Ishikawa (cell line): ENCODE measurements at regions not wholly inside any gene's neighbourhood (a gene's known extent, or its start where the extent isn't known, plus 50 kb on each side); places are given as distances from the start of the nearest gene placed in this dataset.

Experiments used
- CEBPB ChIP-seq: IDR thresholded peaks from 2 replicates; pipeline ENCODE4 v1.6.1; 2012
- EP300 ChIP-seq: IDR thresholded peaks from 2 replicates; pipeline ENCODE4 v1.6.1; 2012; ENCODE audit warnings: borderline replicate concordance
- FOXM1 ChIP-seq: IDR thresholded peaks from 2 replicates; pipeline ENCODE4 v1.6.1; 2012; ENCODE audit warnings: low read depth, borderline replicate concordance
- MAX ChIP-seq: IDR thresholded peaks from 2 replicates; pipeline ENCODE4 v1.6.1; 2012
- NFIC ChIP-seq: IDR thresholded peaks from 2 replicates; pipeline ENCODE4 v1.6.1; 2012
- RAD21 ChIP-seq: IDR thresholded peaks from 2 replicates; pipeline ENCODE4 v1.6.1; 2012; ENCODE audit warnings: low read depth
- REST ChIP-seq: IDR thresholded peaks from 2 replicates; pipeline ENCODE4 v1.6.1; 2012; ENCODE audit warnings: low read depth, mild to moderate bottlenecking
- TAF1 ChIP-seq: IDR thresholded peaks from 2 replicates; pipeline ENCODE4 v1.6.1; 2012; ENCODE audit warnings: low read depth, mild to moderate bottlenecking
- USF1 ChIP-seq: IDR thresholded peaks from 2 replicates; pipeline ENCODE4 v1.6.1; 2012
- YY1 ChIP-seq: IDR thresholded peaks from 2 replicates; pipeline ENCODE4 v1.6.1; 2012; ENCODE audit warnings: low read depth

GRCh38 chr9:28981129-28981528, 1407.8 kb upstream of the C9orf72 start:
- TF ChIP-seq RAD21 (no peak), NFIC (no peak), CEBPB (no peak), MAX (no peak), EP300 (no peak), REST (no peak), YY1 (no peak), TAF1 (no peak), FOXM1 (no peak), USF1 (no peak)
